ENCODE measurements at regions not wholly inside any gene's neighbourhood (a gene's known extent, or its start where the extent isn't known, plus 50 kb on each side); places are given as distances from the start of the nearest gene placed in this dataset.

DNA sequence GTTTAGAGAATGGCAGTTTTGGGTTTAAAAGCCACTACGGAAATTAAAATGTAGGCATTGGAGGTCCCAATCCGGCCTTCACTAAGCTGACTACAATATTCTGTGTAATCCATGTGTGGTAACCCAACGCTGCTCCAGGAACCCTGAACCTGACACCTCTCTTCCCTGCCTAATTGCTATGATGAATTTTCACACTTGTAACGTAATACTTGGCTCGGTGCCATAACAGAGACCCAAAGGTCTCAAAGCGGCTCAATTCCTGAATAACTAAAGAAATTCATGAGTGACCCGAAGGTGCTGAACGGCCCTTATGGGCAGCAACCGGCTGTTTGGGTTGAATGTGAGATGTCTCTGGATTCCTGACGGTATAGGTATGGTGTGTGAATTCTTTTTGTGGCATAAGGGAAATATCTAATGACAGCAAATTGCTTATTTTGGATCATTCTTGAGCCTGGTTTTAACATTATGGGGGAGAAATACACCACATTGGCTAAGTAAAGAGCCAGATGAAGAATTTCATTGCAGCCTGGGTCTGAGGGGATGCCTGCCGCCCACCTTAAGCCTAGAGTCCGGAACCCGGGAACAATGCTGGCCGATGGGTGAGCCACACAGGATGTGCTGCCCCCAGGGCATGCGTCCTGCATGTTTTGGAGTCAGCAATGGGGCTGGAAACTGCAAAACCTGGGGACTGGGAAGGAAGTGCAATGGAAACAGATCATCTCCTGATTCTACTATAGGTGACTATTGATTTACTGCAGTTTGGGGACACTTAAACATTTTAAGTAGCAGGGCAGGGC, 69.7 kb upstream of the FZD8 start:
- no TSS peak for BruUV-seq (replicated peaks)

More for the DNA sequence above, 69.7 kb upstream of the FZD8 start:
- CTCF ChIA-PET: no interaction called here
- no peak for FAIRE-seq
- no peak overlapping the region for H2AFZ ChIP-seq (ENCODE audit: low read depth, low read length)
- dilution Hi-C loops (cut with MboI; ENCODE audit: extremely low pct_ligation_motif_present, low sequenced_read_pairs) (no loop called here), intact Hi-C loops (cut with micrococcal nuclease) (no loop called here)
- no peaks in the 10 kb centered on the region for H3K27me3 ChIP-seq (ENCODE audit: control insufficient read depth in 2 of 2, insufficient read depth in 2 of 2, low read length in 2 of 2)
- no peaks in the 10 kb centered on the region for H3K9me3 ChIP-seq (replicated peaks; ENCODE audit: control insufficient read depth, insufficient read depth, low read length)
- no peak overlapping the region for H3K9ac ChIP-seq (replicated peaks; ENCODE audit: extremely low read depth, insufficient read depth, low read length)
- H3K4me1 ChIP-seq (ENCODE audit: control insufficient read depth, extremely low read depth, insufficient read depth, low read length): no peaks in the 10 kb centered on the region
- H4K20me1 ChIP-seq (replicated peaks; ENCODE audit: control insufficient read depth, extremely low read depth, insufficient read depth, low read length): no peaks in the 10 kb centered on the region
- H3K4me2 ChIP-seq (ENCODE audit: insufficient read depth, low read length): no peak overlapping the region
- no peak for DNase-seq (ENCODE audit: low read depth, low spot score)
- H3K9me1 ChIP-seq (replicated peaks; ENCODE audit: control insufficient read depth, extremely low read depth, insufficient read depth, low read length): no peaks in the 10 kb centered on the region
- H3K36me3 ChIP-seq (ENCODE audit: control insufficient read depth in 2 of 2, extremely low read depth in 1 of 2, insufficient read depth in 2 of 2, low read length in 2 of 2): no peaks in the 10 kb centered on the region
- no peak overlapping the region for H3K27ac ChIP-seq (ENCODE audit: insufficient read depth, low read depth, low read length)
- H3K79me2 ChIP-seq (ENCODE audit: control insufficient read depth, insufficient read depth, low read length): no peaks in the 10 kb centered on the region
- TF ChIP-seq, protein P1, sequence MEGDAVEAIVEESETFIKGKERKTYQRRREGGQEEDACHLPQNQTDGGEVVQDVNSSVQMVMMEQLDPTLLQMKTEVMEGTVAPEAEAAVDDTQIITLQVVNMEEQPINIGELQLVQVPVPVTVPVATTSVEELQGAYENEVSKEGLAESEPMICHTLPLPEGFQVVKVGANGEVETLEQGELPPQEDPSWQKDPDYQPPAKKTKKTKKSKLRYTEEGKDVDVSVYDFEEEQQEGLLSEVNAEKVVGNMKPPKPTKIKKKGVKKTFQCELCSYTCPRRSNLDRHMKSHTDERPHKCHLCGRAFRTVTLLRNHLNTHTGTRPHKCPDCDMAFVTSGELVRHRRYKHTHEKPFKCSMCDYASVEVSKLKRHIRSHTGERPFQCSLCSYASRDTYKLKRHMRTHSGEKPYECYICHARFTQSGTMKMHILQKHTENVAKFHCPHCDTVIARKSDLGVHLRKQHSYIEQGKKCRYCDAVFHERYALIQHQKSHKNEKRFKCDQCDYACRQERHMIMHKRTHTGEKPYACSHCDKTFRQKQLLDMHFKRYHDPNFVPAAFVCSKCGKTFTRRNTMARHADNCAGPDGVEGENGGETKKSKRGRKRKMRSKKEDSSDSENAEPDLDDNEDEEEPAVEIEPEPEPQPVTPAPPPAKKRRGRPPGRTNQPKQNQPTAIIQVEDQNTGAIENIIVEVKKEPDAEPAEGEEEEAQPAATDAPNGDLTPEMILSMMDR (IDR thresholded peaks at IDR 0.05; ENCODE audit: extremely low read depth in 1 of 2, insufficient read depth in 1 of 2, low read depth in 1 of 2, low read length in 2 of 2): no peak
- TF ChIP-seq POLR2A (IDR thresholded peaks at IDR 0.05; ENCODE audit: low read depth, low read length) (no peak), POLR2AphosphoS5 (IDR thresholded peaks at IDR 0.05; ENCODE audit: insufficient read depth, low read depth, low read length) (no peak), EZH2 (IDR thresholded peaks at IDR 0.05; ENCODE audit: borderline replicate concordance, low read depth, low read length, severe bottlenecking) (no peak), GATA2 (IDR thresholded peaks at IDR 0.05; ENCODE audit: insufficient read depth, insufficient read length, low read depth, low read length) (no peak), FOS (IDR thresholded peaks at IDR 0.05; ENCODE audit: borderline replicate concordance, insufficient read depth, low read length) (no peak), MYC (IDR thresholded peaks at IDR 0.05; ENCODE audit: low read depth, low read length) (no peak), JUN (IDR thresholded peaks at IDR 0.05; ENCODE audit: borderline replicate concordance, insufficient read depth, insufficient read length, low read depth) (no peak)
- TF ChIP-seq, protein P2, sequence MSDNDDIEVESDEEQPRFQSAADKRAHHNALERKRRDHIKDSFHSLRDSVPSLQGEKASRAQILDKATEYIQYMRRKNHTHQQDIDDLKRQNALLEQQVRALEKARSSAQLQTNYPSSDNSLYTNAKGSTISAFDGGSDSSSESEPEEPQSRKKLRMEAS (IDR thresholded peaks at IDR 0.05; ENCODE audit: insufficient read depth, insufficient read length): no peak
- H3K4me3 ChIP-seq (replicated peaks in 1 of 3; ENCODE audit: insufficient read depth in 1 of 3, low read depth in 1 of 3, low read length in 3 of 3): no peak overlapping the region
- POLR2A ChIA-PET: no interaction called here

Measured in endothelial cell of umbilical vein (primary cell).